C4-2B (cell line): ENCODE measurements at regions not wholly inside any gene's neighbourhood (a gene's known extent, or its start where the extent isn't known, plus 50 kb on each side); places are given as distances from the start of the nearest gene placed in this dataset.
A peak's percentile ranks its signal among the peaks of the same experiment; 100 is the strongest.

Experiments
- H3K27ac ChIP-seq: fragments of 450-650 bp; 2 replicates; pipeline ENCODE4 v1.5.1; 2017
- ZFX ChIP-seq: fragments of 450-650 bp; IDR thresholded peaks from 2 replicates; pipeline ENCODE4 v1.6.1; 2017
- TF ChIP-seq, protein P1 (sequence below): fragments of 450-650 bp; conservative IDR thresholded peaks from 2 replicates; pipeline ENCODE4 v1.5.1; 2017; ENCODE audit warnings: mild to moderate bottlenecking

DNA sequence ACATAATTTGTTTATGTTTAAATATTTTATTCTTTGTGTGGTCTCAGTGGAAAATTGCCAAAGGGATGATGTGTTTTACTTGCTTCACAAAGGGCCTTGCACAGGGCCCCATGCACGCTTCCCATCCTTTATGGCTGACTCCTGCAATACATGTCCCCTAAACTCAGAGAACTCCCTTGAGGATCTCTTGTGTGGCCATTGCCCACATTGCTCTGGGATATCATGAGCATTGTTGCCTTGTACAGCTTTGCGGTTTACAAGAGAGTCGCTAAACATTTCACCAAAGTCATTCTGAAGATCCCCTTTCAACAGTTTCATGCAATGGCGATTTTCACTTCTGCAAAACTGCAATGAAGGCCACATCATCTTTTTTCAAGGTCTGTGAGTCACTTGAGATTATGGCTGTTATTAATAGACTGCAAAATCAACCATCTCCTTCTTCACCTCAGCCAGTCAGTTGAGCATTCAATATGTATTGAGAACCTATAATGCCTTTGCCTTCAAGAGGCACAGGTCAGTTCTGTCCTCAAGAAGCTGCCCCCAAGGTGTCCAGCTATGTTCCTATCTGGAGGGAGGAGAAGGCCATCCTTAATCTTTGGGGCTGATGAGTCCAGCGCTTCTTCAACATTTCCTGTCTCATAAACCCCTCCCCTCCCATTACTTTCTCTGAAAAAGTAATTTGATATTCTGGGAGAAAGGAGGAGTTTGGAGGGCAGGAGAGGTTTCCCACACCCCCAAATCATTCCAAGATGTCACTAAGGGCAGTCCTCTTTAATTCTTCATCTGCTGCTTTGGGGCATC, 108.1 kb downstream of the CCDC71L start:
- no peak overlapping the region for H3K27ac ChIP-seq
- TF ChIP-seq, protein P1, sequence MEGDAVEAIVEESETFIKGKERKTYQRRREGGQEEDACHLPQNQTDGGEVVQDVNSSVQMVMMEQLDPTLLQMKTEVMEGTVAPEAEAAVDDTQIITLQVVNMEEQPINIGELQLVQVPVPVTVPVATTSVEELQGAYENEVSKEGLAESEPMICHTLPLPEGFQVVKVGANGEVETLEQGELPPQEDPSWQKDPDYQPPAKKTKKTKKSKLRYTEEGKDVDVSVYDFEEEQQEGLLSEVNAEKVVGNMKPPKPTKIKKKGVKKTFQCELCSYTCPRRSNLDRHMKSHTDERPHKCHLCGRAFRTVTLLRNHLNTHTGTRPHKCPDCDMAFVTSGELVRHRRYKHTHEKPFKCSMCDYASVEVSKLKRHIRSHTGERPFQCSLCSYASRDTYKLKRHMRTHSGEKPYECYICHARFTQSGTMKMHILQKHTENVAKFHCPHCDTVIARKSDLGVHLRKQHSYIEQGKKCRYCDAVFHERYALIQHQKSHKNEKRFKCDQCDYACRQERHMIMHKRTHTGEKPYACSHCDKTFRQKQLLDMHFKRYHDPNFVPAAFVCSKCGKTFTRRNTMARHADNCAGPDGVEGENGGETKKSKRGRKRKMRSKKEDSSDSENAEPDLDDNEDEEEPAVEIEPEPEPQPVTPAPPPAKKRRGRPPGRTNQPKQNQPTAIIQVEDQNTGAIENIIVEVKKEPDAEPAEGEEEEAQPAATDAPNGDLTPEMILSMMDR = no peak
- TF ChIP-seq ZFX = no peak

DNA sequence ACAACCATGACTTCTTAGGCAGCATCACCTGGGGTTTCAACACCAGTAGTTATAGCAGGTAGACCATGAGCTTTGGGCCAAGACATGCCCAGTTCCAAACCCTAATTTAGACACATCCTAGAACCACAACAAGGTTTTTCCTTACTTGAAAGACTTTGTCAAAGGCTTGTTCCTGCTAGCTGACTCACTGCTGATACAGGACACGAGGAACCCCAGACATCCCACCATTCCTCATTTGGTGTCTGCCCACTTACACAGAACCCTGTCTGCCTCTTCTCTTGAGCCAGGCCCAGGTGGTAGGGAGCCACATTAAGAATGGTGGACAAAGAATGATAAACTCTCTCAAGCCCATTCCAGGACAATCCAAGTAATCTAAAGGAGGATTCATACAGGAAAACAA, 109.0 kb downstream of the CCDC71L start:
- TF ChIP-seq, protein P1 = no peak
- TF ChIP-seq ZFX = no peak
- H3K27ac ChIP-seq = no peak overlapping the region

DNA sequence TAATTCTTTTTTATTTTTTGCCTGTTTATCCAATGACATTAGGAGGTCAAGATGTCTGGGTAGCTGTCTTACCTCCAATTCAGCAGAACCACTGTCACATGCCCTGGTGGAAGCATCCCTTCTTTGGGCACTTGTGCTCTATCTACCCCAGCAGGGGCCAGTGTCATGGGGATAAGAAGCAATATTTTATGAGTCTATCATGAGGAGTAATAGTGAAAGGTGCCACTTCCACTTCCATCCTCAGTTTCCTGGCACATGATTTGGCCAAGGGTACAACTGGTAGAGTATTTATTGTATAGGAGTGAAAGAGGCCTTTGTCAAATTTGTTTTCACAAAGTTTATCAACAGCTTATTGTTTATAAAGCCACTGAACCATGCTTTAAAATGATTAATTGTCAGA, 112.5 kb downstream of the CCDC71L start:
- no peak overlapping the region for H3K27ac ChIP-seq
- TF ChIP-seq, protein P1 = no peak
- TF ChIP-seq ZFX = no peak

DNA sequence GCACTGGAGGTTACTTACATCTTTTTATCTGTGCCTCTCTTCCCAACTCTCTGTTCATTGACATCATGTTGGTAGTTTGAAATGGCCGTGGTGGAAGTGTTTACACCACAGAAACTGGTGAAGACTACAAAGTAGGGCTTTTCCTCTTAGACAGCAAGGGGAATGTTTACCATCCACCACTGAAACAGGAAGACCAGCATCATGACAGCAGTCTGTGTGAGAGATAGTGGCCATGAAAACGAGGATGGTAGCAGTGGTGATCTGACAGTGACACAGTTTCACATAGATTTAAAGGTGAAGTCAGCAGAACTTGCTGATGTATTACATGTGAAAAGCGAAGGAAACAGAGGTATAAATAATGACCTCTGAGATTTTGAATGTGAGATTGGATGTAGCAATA, 115.7 kb downstream of the CCDC71L start:
- TF ChIP-seq, protein P1 = no peak
- no peak for TF ChIP-seq ZFX
- H3K27ac ChIP-seq = no peak overlapping the region

DNA sequence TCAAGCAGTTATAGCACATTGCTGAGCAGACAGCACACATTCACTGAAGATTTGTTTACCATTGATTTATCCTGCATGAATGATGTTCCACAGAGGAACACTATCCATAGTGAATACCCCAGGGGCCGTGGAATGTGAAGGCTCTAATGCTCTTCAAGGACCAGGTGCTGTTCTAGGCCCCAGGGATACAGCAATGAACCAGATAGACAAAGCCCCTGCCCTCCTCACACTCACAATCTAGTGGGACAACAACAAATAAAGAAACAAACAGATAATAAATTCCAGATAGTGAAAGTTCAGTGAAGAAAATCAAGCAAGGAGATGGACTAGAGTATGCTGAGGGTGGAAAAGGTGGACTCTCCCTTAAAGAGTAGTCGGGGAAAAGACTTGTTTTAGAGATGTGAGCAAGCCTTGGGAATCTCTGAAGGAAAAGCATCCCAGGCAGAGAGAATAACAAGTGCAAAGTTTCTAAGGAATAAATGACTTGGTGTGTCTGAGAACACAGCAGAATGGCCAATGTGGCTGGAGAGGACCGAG, 117.7 kb downstream of the CCDC71L start:
- no peak overlapping the region for H3K27ac ChIP-seq
- TF ChIP-seq ZFX = no peak
- TF ChIP-seq, protein P1 = no peak

DNA sequence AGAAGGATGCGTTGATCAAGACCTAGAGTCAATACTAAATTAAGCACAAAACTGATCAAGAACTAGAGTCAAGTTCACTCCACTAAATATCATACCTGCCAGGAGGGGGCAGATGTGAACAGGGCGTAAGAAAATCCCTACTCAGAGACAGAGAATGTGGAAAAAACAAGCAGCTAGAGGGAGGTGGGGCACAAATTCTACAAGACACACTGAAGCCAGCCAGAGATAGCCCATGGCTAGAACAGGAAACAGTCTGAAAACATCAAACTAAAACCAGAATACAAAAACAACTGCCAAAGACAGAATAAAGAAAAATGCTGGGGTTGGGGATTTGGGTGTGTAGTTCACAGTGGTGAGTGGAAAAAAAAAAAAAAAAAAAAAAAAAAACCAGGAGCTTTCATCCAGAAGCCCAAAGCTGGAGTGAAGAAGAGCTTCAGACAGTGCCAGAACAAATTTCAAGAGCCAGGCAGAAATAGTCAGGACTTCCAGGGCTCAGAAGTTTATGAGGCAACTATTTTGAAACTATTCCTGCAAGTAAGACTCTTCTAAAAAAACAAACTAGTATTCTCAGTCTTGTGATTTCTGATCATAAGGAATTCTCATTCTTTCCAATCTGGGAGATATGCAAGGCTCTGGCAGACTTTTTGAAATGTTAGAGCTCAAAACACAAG, 118.3 kb downstream of the CCDC71L start:
- no peak for TF ChIP-seq ZFX
- TF ChIP-seq, protein P1 = peak; percentile 84
- H3K27ac ChIP-seq = no peak overlapping the region

DNA sequence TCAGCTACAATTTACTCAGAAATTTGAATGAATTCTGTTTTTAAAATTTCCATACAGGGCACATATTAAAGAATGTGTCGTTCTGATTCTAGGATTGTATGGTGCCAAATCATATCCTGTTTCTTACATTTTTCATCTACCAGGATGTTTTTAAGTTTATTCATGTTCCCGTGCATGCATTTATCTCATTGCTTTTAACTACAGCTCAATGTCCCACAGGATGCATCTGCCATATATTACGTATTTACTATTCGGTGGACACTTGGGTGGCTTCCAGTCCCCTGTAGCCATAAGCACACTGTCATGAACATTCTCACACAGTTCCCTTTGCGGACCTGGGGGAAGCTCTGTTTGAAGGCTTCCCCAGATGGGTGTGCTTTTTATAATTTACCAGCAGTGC, 122.3 kb downstream of the CCDC71L start:
- TF ChIP-seq ZFX = no peak
- TF ChIP-seq, protein P1 = no peak
- no peak overlapping the region for H3K27ac ChIP-seq
